Neural cell (in vitro differentiated cells): ENCODE measurements at regions not wholly inside any gene's neighbourhood (a gene's known extent, or its start where the extent isn't known, plus 50 kb on each side); places are given as distances from the start of the nearest gene placed in this dataset.

ENCODE experiments used
- EZH2 ChIP-seq: fragments of 200-600, 300-800 bp; shearing (Covaris generic), sonication (generic); IDR thresholded peaks from 2 replicates; pipeline ENCODE4 v1.6.1; 2014; ENCODE audit warnings: antibody characterized with exemption, low read length, borderline replicate concordance, mild to moderate bottlenecking; ENCODE audit not compliant: insufficient read depth, poor library complexity, severe bottlenecking
- TF ChIP-seq, protein P1 (sequence below): fragments of 450-650 bp; IDR thresholded peaks from 2 replicates; pipeline ENCODE4 v1.5.1; 2014; ENCODE audit warnings: antibody characterized with exemption, mild to moderate bottlenecking, moderate library complexity; ENCODE audit not compliant: poor library complexity, severe bottlenecking

DNA sequence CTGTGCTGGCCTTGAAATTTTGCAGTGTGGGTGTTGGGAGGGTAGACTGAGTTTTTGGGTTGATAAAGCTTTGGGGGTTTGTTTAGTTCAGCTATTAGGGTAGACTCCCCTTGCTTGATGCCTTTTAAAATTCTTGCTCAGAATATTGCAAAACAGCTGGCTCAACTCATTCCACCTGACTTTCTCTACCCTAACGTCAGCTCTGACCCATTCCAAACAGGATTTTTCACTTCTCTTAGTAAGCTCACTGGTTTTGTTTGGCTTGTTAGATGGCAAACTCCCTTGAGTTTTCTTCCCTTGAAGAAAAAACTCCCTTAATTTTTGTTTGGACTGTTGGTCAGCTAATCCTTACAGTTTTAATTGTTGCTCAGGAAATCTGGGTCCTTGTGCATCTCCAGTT, 195.1 kb upstream of the DTNA start:
- TF ChIP-seq, protein P1, sequence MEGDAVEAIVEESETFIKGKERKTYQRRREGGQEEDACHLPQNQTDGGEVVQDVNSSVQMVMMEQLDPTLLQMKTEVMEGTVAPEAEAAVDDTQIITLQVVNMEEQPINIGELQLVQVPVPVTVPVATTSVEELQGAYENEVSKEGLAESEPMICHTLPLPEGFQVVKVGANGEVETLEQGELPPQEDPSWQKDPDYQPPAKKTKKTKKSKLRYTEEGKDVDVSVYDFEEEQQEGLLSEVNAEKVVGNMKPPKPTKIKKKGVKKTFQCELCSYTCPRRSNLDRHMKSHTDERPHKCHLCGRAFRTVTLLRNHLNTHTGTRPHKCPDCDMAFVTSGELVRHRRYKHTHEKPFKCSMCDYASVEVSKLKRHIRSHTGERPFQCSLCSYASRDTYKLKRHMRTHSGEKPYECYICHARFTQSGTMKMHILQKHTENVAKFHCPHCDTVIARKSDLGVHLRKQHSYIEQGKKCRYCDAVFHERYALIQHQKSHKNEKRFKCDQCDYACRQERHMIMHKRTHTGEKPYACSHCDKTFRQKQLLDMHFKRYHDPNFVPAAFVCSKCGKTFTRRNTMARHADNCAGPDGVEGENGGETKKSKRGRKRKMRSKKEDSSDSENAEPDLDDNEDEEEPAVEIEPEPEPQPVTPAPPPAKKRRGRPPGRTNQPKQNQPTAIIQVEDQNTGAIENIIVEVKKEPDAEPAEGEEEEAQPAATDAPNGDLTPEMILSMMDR, result no peak
- no peak for TF ChIP-seq EZH2
